ENCODE measurements at regions not wholly inside any gene's neighbourhood (a gene's known extent, or its start where the extent isn't known, plus 50 kb on each side); places are given as distances from the start of the nearest gene placed in this dataset.

- Histone ChIP-seq H3K9me2 (replicated peaks; ENCODE audit: low read length) (no peaks in the 10 kb centered on the region), H3K9me3 (ENCODE audit: low read length) (no peaks in the 10 kb centered on the region), H3K4me3 (ENCODE audit: low read length) (no peak overlapping the region), H3K9ac (ENCODE audit: low read length) (no peak overlapping the region), H3K36me3 (ENCODE audit: low read depth, low read length) (no peaks in the 10 kb centered on the region), H3K27me3 (ENCODE audit: low read length) (no peaks in the 10 kb centered on the region), H2AFZ (ENCODE audit: low read length) (no peak overlapping the region), H3K27ac (ENCODE audit: low read length) (no peak overlapping the region), H3F3A (ENCODE audit: low read length, unreplicated experiment) (peaks cover 3% of the 10 kb centered on the region), H3K4me2 (ENCODE audit: low read length) (no peak overlapping the region), H3K79me2 (ENCODE audit: low read length) (no peaks in the 10 kb centered on the region), H4K20me1 (ENCODE audit: low read length) (no peaks in the 10 kb centered on the region), H3K4me1 (ENCODE audit: insufficient read depth, low read length) (peaks cover 36% of the 10 kb centered on the region)
- intact Hi-C loops (cut with micrococcal nuclease) = no loop called here
- DNase-seq (no peak), ATAC-seq (no peak)
- no TSS peak for BruUV-seq (replicated peaks)
- TF ChIP-seq EZH2phosphoT487 (IDR thresholded peaks at IDR 0.05; ENCODE audit: borderline replicate concordance, low read length) (no peak), CTCF (conservative IDR thresholded peaks at IDR 0.05; ENCODE audit: low read depth, low read length) (no peak), EZH2 (IDR thresholded peaks at IDR 0.05; ENCODE audit: low read length, unreplicated experiment) (no peak)
- POLR2A ChIA-PET (ENCODE audit: unreplicated experiment) = no interaction called here
- CTCF ChIA-PET = no interaction called here
These were observed 63.3 kb upstream of the GRAMD2B start for GRCh38 chr5:126359884-126360283.

GRCh38 chr5:126360467-126360866 is 62.7 kb upstream of the GRAMD2B start:
- no peaks in the 10 kb centered on the region for H3K9me3 ChIP-seq (ENCODE audit: low read length)
- CTCF ChIA-PET = interaction anchor here (0.6 kb wide), 1 partner anchor 178 kb away, joined by 3 read pairs; no protein-coding TSS in a partner anchor

More at GRCh38 chr5:126360467-126360866, 62.7 kb upstream of the GRAMD2B start:
- POLR2A ChIA-PET (ENCODE audit: unreplicated experiment) = no interaction called here
- Histone ChIP-seq H3K27ac (ENCODE audit: low read length) (no peak overlapping the region), H3K9ac (ENCODE audit: low read length) (no peak overlapping the region), H3K27me3 (ENCODE audit: low read length) (no peaks in the 10 kb centered on the region), H4K20me1 (ENCODE audit: low read length) (no peaks in the 10 kb centered on the region), H3K4me2 (ENCODE audit: low read length) (no peak overlapping the region), H3K9me2 (replicated peaks; ENCODE audit: low read length) (no peaks in the 10 kb centered on the region), H3K36me3 (ENCODE audit: low read depth, low read length) (no peaks in the 10 kb centered on the region), H3F3A (ENCODE audit: low read length, unreplicated experiment) (no peaks in the 10 kb centered on the region), H2AFZ (ENCODE audit: low read length) (no peak overlapping the region), H3K4me3 (ENCODE audit: low read length) (no peak overlapping the region), H3K79me2 (ENCODE audit: low read length) (no peaks in the 10 kb centered on the region), H3K4me1 (ENCODE audit: insufficient read depth, low read length) (peaks cover 36% of the 10 kb centered on the region)
- intact Hi-C loops (cut with micrococcal nuclease) = no loop called here
- ATAC-seq (no peak), DNase-seq (no peak)
- BruUV-seq (replicated peaks) = no TSS peak
- no peak for TF ChIP-seq EZH2 (IDR thresholded peaks at IDR 0.05; ENCODE audit: low read length, unreplicated experiment)
- TF ChIP-seq CTCF (conservative IDR thresholded peaks at IDR 0.05; ENCODE audit: low read depth, low read length) = no peak
- no peak for TF ChIP-seq EZH2phosphoT487 (IDR thresholded peaks at IDR 0.05; ENCODE audit: borderline replicate concordance, low read length)
